Loucy (cell line): ENCODE measurements at regions not wholly inside any gene's neighbourhood (a gene's known extent, or its start where the extent isn't known, plus 50 kb on each side); places are given as distances from the start of the nearest gene placed in this dataset.

ENCODE experiments used
- EZH2phosphoT487 ChIP-seq: fragments of 200-600 bp; IDR thresholded peaks from 2 replicates; pipeline ENCODE4 v1.6.1; 2018; ENCODE audit warnings: antibody characterized with exemption, mild to moderate bottlenecking, moderate library complexity, borderline replicate concordance
- TF ChIP-seq, protein P1 (sequence below): fragments of 200-600 bp; sonication (generic); conservative IDR thresholded peaks from 2 replicates; pipeline ENCODE4 v1.5.1; 2014; ENCODE audit warnings: mild to moderate bottlenecking, antibody characterized with exemption, low read length

DNA sequence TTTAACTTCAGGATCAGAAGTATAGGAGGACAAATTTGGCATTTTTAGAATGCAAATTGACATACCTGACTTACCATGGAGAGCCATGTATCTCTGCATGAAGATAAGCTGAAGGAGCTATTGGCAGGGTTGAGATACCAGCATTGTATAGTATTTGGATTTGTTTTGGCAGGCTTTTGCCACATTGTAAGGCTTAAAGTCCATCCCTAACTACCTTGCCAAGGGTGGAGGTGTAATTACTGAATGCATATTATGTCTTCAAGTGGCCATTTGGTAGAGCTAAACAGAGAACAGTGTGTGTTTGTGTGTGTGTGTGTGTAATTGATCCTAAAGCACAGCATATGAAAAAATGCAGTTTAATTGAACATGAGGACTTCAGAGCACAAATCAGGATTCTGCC, 324.7 kb downstream of the FAM170A start:
- TF ChIP-seq, protein P1, sequence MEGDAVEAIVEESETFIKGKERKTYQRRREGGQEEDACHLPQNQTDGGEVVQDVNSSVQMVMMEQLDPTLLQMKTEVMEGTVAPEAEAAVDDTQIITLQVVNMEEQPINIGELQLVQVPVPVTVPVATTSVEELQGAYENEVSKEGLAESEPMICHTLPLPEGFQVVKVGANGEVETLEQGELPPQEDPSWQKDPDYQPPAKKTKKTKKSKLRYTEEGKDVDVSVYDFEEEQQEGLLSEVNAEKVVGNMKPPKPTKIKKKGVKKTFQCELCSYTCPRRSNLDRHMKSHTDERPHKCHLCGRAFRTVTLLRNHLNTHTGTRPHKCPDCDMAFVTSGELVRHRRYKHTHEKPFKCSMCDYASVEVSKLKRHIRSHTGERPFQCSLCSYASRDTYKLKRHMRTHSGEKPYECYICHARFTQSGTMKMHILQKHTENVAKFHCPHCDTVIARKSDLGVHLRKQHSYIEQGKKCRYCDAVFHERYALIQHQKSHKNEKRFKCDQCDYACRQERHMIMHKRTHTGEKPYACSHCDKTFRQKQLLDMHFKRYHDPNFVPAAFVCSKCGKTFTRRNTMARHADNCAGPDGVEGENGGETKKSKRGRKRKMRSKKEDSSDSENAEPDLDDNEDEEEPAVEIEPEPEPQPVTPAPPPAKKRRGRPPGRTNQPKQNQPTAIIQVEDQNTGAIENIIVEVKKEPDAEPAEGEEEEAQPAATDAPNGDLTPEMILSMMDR = no peak
- no peak for TF ChIP-seq EZH2phosphoT487
